CD4-positive, alpha-beta T cell treated with Interleukin-21 for 1 hour (primary cell): ENCODE measurements at regions not wholly inside any gene's neighbourhood (a gene's known extent, or its start where the extent isn't known, plus 50 kb on each side); places are given as distances from the start of the nearest gene placed in this dataset.
"Not testable (repeated sequence)": the region's sequence is repeated elsewhere in the genome, so short reads cannot be mapped to it uniquely, and the experiment has no call there.

Source experiments
- DNase-seq: peaks from one replicate; pipeline ENCODE4 v3.0.0-alpha.2; 2020

DNA sequence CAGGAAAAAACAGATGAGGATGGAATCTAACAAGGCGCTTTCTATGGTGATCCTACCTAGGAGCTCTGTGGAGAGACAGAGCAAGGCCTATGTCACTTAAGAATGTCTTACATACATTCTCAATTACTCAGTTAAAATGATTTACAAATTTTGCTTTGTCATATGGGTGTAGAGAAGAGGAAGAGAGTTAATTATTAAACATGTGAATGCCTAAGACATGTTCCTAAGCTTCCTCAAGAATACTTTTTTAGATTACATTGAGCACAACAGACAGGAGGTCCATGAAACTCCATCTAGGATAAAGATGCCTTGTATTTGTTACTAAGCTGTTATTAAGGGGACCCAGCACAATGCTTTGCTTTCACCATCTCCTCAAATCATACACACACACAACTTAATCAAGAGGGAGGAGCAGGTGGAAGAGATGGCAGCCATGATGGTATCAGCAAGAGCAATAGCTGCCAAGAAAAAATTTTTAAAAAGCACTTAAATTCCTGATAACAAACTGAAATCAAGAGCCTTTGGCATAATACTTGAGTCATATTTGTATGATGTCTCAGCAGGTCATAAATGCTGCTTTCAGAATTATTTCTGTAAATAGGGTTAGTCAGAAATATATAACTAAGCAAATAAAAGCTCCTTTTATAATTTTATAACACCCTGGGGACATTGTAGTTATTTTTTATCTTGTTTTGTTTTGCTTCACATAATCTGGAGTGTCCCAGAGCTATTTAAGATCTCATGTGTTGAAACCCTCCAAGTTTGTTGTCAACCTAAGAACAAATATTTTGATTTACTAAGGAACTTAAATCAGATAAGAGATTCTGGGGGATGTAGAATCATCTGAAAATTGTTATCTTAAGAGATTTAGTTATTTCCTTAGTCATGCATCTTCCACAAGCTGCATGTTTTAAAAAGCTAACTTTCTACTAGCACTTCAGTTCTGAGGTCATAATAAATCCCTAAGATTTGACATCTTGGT lies 70.0 kb upstream of the CD2AP start:
- DNase-seq = no peak

DNA sequence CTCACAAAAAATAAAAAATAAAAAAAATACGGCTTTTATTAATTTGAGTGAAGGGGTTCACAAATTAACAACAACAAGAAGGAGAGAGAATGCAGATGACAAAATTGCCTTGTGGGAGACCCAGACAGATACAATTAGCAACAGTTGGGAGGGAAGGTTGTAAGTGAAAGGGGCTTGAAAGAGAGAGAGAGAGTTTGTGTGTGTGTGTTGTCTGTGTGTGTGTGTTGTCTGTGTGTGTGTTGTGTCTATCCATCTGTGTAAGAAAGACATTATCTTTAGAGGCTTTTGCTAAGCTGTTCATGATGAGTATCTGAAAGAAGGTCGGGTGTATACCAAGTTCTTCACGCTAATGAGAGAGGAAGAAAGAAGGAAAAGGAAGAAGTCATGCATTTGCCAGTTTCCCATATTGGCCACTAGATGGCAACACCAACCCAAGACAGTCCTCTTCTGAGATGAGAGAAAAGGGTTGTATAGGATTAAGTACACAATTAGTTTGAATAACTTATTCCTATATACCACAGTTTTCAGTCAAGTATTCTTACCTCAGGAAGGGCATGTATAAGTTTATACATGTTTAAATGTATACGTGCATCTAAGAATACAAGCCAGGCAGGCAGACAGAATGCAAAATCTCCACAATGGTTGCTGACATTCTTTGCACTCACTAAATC lies 63.7 kb upstream of the CD2AP start:
- peak; percentile 70 for DNase-seq

DNA sequence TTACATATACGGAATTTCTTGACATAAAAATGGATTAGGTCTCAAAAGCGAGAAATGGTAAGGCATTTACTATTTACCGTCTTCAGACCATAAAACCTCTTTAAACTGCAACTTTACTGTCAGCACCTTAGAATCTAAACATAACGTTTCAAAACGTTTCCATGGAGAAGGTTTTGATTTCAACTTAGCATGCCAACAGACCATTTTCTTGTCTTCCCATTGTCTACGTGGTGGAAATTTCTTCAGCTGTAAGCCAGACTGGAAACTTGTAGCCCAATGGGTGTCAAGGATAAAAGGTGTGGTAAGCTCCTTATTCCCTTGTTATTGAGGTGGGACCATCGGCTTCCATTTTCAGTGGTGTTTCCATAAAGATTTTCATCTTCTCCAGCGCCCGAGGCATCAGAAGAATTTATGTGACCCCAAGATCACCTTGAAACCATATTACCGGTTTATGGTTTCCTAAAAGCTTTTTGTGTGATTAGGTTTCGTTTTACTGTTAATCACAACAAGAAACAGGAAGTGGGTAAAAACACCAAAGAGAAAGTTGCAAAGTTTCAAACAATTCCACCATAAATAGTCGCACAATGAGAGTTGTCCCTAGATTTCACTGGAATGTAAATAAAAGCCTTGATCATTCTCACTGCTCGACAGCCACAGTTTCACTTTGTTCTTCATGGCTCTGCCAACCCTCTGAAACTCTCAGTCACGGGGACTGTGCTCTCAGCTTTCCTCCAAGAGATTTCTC lies 63.0 kb upstream of the CD2AP start:
- peak; percentile 53 for DNase-seq

DNA sequence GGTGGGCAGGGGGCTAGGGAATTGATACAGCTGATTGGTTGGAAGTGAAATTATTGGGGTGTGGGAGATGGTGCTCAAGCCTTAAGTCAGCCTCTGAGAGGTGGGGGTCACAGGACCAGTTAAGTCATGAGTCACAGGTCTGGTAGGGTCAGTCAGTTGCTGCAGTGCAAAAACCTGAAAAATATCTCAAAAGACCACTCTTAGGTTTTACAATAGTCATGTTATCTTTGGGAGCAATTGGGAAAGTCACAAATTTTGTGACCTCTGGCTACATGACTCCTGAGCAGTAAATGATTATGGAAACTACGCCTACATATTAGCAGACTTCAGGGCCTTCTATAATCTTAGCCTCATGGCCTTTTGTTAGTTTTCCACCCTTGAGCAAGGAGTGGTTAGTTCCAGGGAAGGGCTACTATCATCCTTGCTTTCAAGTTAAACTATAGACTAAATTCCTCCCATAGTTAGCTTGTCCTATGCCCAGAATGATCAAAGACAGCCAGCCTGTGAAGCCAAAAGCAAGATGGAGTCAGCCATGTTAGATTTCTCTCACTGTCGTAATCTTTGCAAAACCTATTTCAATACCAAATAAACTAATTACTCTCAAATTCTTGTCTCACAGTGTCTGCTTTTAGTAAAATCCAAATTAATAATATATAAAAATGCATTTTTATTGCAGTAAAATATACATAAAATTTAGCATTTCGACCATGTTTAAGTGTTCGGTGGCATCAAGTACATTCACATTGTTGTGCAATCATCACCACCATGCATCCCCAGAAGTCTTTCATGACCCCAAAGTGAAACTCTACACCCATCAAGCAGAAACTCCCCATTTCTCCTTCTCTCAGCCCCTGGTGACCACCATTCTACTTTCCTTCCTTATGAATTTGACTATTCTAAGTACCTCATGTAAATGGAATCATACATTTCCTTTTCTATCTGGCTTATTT lies 60.9 kb upstream of the CD2AP start:
- DNase-seq = no peak

DNA sequence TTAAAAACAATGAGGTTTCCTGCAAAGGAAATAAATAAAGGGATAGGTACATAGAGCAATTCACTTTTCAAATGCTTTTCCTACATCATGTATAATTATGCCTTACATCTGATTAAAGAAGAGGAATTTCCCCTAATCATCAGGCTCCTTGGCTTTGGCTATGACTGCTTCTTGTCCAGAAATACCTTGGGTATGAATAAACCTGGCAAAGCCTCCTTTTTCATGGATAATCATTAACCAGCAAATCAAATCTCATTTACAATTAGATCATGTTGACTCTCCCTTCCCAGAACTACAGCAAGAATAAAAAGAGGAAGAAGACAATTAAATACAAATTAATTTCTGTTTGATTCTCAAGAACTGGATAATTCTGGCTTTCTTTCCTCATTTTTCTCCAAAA lies 58.0 kb upstream of the CD2AP start:
- no peak for DNase-seq

DNA sequence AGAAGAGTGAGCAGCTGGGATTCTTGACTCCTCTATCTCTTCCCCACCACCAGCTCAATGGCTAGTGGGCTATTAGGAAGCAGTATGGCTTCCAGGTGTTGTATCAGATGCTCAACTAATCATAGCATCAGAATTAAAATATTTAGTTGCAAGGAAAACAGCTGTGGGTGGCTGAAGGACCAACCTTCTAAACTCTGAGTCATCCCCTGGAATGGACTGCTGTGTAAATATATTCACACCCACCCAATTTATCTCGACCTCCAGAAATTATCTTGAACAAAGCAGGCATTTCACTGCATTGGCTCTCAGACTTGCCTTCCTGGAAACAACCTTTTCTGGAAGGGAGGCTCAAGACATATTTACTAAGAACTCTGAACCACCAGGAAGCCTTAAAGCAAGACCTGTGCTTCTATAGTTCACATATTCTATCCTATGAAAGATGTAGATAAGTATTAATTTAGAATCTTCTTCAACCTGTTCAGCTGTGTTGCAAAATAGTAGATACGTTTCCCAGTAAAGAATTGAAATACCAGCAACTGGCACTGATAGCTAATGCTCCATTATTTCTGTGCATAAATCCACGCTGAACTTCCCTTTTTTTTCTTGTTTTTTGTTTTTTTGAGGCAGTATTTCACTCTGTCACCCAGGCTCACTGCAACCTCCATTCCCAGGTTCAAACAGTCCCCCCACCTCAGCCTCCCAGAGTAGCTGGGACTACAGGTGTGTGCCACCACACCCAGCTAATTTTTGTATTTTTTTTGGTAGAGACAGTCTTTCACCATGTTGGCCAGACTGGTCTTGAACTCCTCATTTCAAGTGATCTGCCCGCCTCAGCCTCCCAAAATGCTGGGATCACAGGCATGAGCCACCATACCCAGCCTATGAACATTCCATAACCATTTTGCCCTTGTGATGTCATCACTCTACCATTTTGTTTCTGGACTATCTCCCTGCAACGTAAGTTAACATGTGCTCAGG lies 56.9 kb upstream of the CD2AP start:
- no peak for DNase-seq

DNA sequence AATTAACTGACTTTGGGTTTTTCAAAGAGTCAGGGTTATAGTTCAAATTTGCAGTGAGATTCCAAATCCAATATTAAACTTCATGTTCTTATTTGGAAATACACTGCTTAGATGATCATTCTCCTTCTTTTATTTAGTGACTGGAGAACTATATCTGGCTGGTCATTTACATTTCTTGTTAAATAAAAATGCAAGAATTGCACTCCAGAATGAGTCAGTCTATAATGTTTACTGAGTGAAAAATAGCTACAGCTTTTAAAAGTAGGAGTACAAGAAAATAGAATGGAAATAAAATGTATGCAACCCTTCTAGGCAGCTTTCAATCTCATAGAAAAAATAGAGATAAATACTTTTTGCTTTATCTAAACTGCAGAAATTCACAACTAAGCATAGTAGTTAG lies 54.5 kb upstream of the CD2AP start:
- DNase-seq = no peak

DNA sequence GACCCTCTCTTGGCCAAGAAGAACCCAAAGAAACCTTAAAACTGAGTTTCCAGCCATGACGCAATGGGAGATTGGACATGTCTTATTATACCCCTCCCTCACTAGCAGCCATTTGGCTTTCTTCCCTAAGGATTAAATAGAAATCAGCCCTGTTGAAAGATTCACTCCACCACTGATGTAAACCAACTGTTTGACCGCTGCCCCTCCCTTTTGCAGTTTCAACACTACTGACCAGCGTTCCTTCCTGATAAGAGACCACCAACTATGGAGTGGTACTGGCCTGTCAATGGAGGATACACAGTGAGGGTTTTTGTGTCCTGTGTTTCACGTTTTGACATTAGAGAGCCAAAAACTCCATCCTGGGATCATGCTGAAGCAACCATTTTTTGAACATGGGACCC lies 53.2 kb upstream of the CD2AP start:
- DNase-seq = no peak

DNA sequence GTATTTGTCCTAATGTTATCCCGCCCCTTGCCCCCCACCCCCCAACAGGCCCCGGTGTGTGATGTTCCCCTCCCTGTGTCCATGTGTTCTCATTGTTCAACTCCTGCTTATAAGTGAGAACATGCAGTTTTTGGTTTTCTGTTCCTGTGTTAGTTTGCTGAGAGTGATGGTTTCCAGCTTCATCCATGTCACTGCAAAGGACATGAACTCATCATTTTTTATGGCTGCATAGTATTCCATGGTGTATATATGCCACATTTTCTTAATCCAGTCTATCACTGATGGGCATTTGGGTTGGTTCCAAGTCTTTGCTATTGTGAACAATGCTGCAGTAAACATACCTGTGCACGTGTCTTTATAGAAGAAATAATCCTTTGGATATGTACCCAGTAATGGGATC lies 51.9 kb upstream of the CD2AP start:
- DNase-seq = not testable (repeated sequence)

DNA sequence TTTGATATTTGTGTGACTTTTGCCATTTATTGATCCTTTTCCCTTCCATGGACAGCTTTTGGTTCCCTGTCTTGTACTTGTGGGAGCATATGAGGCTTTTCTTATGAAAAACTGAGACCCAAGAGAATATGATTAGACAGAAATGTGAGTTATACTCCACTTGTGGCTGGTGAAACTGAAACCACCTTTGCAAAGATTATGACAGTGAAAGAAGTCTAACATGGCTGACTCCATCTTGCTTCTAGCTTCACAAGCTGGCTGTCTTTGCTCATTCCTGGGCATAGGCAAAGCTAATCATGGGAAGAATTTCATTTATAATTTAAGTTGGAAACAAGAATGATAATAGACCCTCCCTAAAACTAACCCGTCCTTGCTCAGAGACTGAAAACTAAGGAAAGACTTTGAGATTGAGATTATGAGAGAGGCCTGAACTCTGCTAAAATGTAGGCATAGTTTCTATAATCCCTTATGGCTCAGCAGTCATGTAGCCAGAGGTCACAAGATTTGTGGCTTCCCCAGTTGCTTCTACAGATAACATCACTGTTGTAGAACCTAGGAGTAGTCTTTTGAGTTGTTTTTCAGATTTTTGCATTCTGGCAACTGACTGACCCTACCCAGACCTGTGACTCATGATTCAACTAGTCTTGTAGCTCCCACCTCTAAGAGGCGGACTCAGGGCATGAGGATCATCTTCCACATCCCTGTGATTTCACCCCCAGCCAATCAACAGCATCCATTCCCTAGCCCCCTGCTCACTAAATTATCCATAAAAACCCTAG lies 50.9 kb upstream of the CD2AP start:
- no peak for DNase-seq

DNA sequence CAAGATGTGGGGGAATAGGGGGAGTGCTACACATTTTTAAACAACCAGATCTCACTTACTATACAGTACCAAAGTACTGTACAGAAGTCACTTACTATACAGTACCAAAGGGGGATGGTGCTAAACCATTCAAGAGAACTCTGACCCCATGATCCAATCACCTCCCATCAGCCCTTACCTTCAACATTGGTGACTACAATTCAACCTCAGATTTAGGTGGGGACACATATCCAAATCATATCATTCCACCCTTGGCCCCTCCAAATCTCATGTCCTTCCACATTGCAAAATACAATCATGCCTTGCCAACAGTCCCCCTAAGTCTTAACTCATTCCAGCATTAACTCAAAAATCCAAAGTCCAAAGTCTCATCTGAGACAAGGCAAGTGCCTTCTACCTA lies 49.9 kb upstream of the CD2AP start:
- DNase-seq = no peak
